Liver (tissue), 8 donors: ENCODE measurements at regions not wholly inside any gene's neighbourhood (a gene's known extent, or its start where the extent isn't known, plus 50 kb on each side); places are given as distances from the start of the nearest gene placed in this dataset.
"Not testable (repeated sequence)": the region's sequence is repeated elsewhere in the genome, so short reads cannot be mapped to it uniquely, and the experiment has no call there.

Experiments used
- DNase-seq: peaks from one replicate; pipeline ENCODE4 v3.0.0-alpha.2; 2017; ENCODE audit warnings: low spot score
- H3K27ac ChIP-seq, 2 donors: one replicate each; pipeline ENCODE4 v1.7.0; 2013; ENCODE audit warnings: inconsistent platforms in 2 of 2, low read length in 2 of 2, control low read depth in 1 of 2, low read depth in 1 of 2, mild to moderate bottlenecking in 1 of 2
- H3K27me3 ChIP-seq, 4 donors: one replicate each; pipeline versions ENCODE4 v1.6.1 to v1.7.0; 2013; ENCODE audit warnings: low read length in 3 of 4, inconsistent platforms in 1 of 4, mild to moderate bottlenecking in 1 of 4, moderate library complexity in 1 of 4; ENCODE audit not compliant: control insufficient read depth in 4 of 4, insufficient read depth in 4 of 4
- H3K36me3 ChIP-seq, 4 donors: one replicate each; pipeline versions ENCODE4 v1.6.1 to v1.7.0; 2013; ENCODE audit warnings: low read length in 3 of 4, mild to moderate bottlenecking in 3 of 4, low read depth in 1 of 4, moderate library complexity in 1 of 4; ENCODE audit not compliant: control insufficient read depth in 4 of 4, insufficient read depth in 3 of 4
- H3K4me1 ChIP-seq, 4 donors: one replicate each; pipeline versions ENCODE4 v1.6.1 to v1.7.0; 2013; ENCODE audit warnings: low read length in 3 of 4, mild to moderate bottlenecking in 3 of 4, moderate library complexity in 1 of 4; ENCODE audit not compliant: control insufficient read depth in 4 of 4, insufficient read depth in 4 of 4
- H3K4me3 ChIP-seq, 3 donors: one replicate each; pipeline versions ENCODE4 v1.6.1 to v1.7.0; 2013; ENCODE audit warnings: low read length in 3 of 3, control low read depth in 1 of 3, low read depth in 1 of 3, mild to moderate bottlenecking in 1 of 3
- H3K9ac ChIP-seq, 2 donors: one replicate each; pipeline ENCODE4 v1.7.0; 2013; ENCODE audit warnings: low read length in 2 of 2, mild to moderate bottlenecking in 2 of 2, moderate library complexity in 2 of 2, control low read depth in 1 of 2, low read depth in 1 of 2
- H3K9me3 ChIP-seq, 4 donors: one replicate each; pipeline versions ENCODE4 v1.6.1 to v1.7.0; 2013; ENCODE audit warnings: low read length in 3 of 4; ENCODE audit not compliant: control insufficient read depth in 4 of 4
- EGR1 ChIP-seq, 2 donors: IDR thresholded peaks; 2 replicates each; pipeline ENCODE4 v1.6.1; 2016 to 2018; ENCODE audit warnings: antibody characterized with exemption in 2 of 2, low read depth in 2 of 2
- FOXA1 ChIP-seq: IDR thresholded peaks from 2 replicates; pipeline ENCODE4 v1.6.1; 2016; ENCODE audit warnings: antibody characterized with exemption
- FOXA2 ChIP-seq: IDR thresholded peaks from 2 replicates; pipeline ENCODE4 v1.6.1; 2016; ENCODE audit warnings: antibody characterized with exemption
- GABPA ChIP-seq, 2 donors: IDR thresholded peaks in 1 of 2; conservative IDR thresholded peaks in 1 of 2; 2 replicates each; pipeline ENCODE4 v1.6.1; 2016; ENCODE audit warnings: antibody characterized with exemption in 2 of 2, mild to moderate bottlenecking in 1 of 2, moderate library complexity in 1 of 2
- HNF4A ChIP-seq, 2 donors: conservative IDR thresholded peaks; 2 replicates each; pipeline ENCODE4 v1.6.1; 2016; ENCODE audit warnings: antibody characterized with exemption in 2 of 2, mild to moderate bottlenecking in 2 of 2
- HNF4G ChIP-seq: IDR thresholded peaks from 2 replicates; pipeline ENCODE4 v1.6.1; 2016; ENCODE audit warnings: antibody characterized with exemption
- JUND ChIP-seq, 2 donors: IDR thresholded peaks; 2 replicates each; pipeline ENCODE4 v1.6.1; 2016; ENCODE audit warnings: antibody characterized with exemption in 2 of 2
- NR2F2 ChIP-seq: IDR thresholded peaks from 2 replicates; pipeline ENCODE4 v1.6.1; 2016; ENCODE audit warnings: antibody characterized with exemption
- RAD21 ChIP-seq, 2 donors: IDR thresholded peaks; 2 replicates each; pipeline ENCODE4 v1.6.1; 2016; ENCODE audit warnings: antibody characterized with exemption in 2 of 2, mild to moderate bottlenecking in 2 of 2
- RXRA ChIP-seq, 2 donors: IDR thresholded peaks; 2 replicates each; pipeline ENCODE4 v1.6.1; 2017 to 2018; ENCODE audit warnings: antibody characterized with exemption in 2 of 2, mild to moderate bottlenecking in 1 of 2
- SP1 ChIP-seq: IDR thresholded peaks from 2 replicates; pipeline ENCODE4 v1.6.1; 2018; ENCODE audit warnings: antibody characterized with exemption, mild to moderate bottlenecking
- TAF1 ChIP-seq: conservative IDR thresholded peaks from 2 replicates; pipeline ENCODE4 v1.6.1; 2016; ENCODE audit warnings: antibody characterized with exemption, mild to moderate bottlenecking
- YY1 ChIP-seq: IDR thresholded peaks from 2 replicates; pipeline ENCODE4 v1.6.1; 2016; ENCODE audit warnings: antibody characterized with exemption, mild to moderate bottlenecking
- WGBS: extraction: QIAGEN DNeasy Blood & Tissue Kit; methylation state at CpG from one replicate; pipeline ENCODE4 v1.1.7; 2013; 5-methylcytosine and 5-hydroxymethylcytosine counted together
- TF ChIP-seq, protein P1 (sequence below): IDR thresholded peaks from 2 replicates; pipeline ENCODE4 v1.6.1; 2016; ENCODE audit warnings: antibody characterized with exemption, mild to moderate bottlenecking
- TF ChIP-seq, protein P2 (sequence below): fragments of 150-350 bp; IDR thresholded peaks from 2 replicates; pipeline ENCODE4 v1.5.1; 2017; ENCODE audit warnings: improper control_type of control experiment, low read depth, low read length; ENCODE audit not compliant: missing input control
- TF ChIP-seq, protein P3 (sequence below): IDR thresholded peaks from 2 replicates; pipeline ENCODE4 v1.6.1; 2016; ENCODE audit warnings: antibody characterized with exemption
- TF ChIP-seq, protein P4 (sequence below): IDR thresholded peaks from 2 replicates; pipeline ENCODE4 v1.6.1; 2016; ENCODE audit warnings: antibody characterized with exemption
- TF ChIP-seq, protein P5 (sequence below): IDR thresholded peaks from 2 replicates; pipeline ENCODE4 v1.6.1; 2016; ENCODE audit warnings: antibody characterized with exemption
- donor health status: healthy.
- donor health status: healthy.
- donor health status: healthy.
- donor health status: healthy.
- donor health status: healthy.

DNA sequence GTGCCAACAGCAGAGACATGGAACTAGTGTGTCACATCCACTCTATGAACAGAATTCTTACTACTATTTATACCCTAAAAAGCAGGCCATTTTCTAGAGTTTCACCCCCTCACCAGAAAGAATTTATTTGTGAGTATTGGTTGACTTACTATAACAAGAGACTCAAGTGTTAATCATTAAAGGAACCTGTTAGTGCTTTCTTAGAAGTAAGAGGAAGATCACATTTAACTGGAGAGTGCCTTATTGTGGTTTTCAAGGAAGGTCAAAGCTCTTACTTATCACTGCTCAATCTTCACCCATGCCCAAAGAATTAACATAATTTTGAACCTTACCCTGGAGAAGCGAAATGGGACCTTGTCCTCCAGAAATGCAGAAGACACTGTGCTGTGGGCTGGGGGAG, 169.3 kb upstream of the PRSS1 start:
- 72% methylated on average over 1 of the region's 1 CpG for WGBS
- DNase-seq = no peak
- H3K4me3 ChIP-seq = no peak overlapping the region
- H3K27ac ChIP-seq = no peak overlapping the region
- H3K36me3 ChIP-seq = no peaks in the 10 kb centered on the region
- H3K9me3 ChIP-seq = no peaks in the 10 kb centered on the region
- H3K27me3 ChIP-seq = no peaks in the 10 kb centered on the region
- TF ChIP-seq TAF1 (no peak), JUND (IDR thresholded peaks at IDR 0.05) (no peak), RAD21 (IDR thresholded peaks at IDR 0.05) (no peak), HNF4A (conservative IDR thresholded peaks at IDR 0.05) (no peak), RXRA (IDR thresholded peaks at IDR 0.05) (no peak), SP1 (no peak), FOXA2 (no peak), EGR1 (IDR thresholded peaks at IDR 0.05; ENCODE audit: low read depth in 2 of 2) (no peak), HNF4G (no peak), GABPA (IDR thresholded peaks at IDR 0.05 in 1 of 2, conservative IDR thresholded peaks at IDR 0.05 in 1 of 2) (no peak), NR2F2 (no peak), FOXA1 (no peak), YY1 (no peak)
- TF ChIP-seq, protein P1, sequence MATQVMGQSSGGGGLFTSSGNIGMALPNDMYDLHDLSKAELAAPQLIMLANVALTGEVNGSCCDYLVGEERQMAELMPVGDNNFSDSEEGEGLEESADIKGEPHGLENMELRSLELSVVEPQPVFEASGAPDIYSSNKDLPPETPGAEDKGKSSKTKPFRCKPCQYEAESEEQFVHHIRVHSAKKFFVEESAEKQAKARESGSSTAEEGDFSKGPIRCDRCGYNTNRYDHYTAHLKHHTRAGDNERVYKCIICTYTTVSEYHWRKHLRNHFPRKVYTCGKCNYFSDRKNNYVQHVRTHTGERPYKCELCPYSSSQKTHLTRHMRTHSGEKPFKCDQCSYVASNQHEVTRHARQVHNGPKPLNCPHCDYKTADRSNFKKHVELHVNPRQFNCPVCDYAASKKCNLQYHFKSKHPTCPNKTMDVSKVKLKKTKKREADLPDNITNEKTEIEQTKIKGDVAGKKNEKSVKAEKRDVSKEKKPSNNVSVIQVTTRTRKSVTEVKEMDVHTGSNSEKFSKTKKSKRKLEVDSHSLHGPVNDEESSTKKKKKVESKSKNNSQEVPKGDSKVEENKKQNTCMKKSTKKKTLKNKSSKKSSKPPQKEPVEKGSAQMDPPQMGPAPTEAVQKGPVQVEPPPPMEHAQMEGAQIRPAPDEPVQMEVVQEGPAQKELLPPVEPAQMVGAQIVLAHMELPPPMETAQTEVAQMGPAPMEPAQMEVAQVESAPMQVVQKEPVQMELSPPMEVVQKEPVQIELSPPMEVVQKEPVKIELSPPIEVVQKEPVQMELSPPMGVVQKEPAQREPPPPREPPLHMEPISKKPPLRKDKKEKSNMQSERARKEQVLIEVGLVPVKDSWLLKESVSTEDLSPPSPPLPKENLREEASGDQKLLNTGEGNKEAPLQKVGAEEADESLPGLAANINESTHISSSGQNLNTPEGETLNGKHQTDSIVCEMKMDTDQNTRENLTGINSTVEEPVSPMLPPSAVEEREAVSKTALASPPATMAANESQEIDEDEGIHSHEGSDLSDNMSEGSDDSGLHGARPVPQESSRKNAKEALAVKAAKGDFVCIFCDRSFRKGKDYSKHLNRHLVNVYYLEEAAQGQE = no peak
- TF ChIP-seq, protein P2, sequence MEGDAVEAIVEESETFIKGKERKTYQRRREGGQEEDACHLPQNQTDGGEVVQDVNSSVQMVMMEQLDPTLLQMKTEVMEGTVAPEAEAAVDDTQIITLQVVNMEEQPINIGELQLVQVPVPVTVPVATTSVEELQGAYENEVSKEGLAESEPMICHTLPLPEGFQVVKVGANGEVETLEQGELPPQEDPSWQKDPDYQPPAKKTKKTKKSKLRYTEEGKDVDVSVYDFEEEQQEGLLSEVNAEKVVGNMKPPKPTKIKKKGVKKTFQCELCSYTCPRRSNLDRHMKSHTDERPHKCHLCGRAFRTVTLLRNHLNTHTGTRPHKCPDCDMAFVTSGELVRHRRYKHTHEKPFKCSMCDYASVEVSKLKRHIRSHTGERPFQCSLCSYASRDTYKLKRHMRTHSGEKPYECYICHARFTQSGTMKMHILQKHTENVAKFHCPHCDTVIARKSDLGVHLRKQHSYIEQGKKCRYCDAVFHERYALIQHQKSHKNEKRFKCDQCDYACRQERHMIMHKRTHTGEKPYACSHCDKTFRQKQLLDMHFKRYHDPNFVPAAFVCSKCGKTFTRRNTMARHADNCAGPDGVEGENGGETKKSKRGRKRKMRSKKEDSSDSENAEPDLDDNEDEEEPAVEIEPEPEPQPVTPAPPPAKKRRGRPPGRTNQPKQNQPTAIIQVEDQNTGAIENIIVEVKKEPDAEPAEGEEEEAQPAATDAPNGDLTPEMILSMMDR = no peak
- TF ChIP-seq, protein P3, sequence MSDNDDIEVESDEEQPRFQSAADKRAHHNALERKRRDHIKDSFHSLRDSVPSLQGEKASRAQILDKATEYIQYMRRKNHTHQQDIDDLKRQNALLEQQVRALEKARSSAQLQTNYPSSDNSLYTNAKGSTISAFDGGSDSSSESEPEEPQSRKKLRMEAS = no peak
- TF ChIP-seq, protein P4, sequence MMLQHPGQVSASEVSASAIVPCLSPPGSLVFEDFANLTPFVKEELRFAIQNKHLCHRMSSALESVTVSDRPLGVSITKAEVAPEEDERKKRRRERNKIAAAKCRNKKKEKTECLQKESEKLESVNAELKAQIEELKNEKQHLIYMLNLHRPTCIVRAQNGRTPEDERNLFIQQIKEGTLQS = no peak
- TF ChIP-seq, protein P5, sequence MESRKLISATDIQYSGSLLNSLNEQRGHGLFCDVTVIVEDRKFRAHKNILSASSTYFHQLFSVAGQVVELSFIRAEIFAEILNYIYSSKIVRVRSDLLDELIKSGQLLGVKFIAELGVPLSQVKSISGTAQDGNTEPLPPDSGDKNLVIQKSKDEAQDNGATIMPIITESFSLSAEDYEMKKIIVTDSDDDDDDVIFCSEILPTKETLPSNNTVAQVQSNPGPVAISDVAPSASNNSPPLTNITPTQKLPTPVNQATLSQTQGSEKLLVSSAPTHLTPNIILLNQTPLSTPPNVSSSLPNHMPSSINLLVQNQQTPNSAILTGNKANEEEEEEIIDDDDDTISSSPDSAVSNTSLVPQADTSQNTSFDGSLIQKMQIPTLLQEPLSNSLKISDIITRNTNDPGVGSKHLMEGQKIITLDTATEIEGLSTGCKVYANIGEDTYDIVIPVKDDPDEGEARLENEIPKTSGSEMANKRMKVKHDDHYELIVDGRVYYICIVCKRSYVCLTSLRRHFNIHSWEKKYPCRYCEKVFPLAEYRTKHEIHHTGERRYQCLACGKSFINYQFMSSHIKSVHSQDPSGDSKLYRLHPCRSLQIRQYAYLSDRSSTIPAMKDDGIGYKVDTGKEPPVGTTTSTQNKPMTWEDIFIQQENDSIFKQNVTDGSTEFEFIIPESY = no peak
- no peaks in the 10 kb centered on the region for H3K4me1 ChIP-seq
- no peak overlapping the region for H3K9ac ChIP-seq

DNA sequence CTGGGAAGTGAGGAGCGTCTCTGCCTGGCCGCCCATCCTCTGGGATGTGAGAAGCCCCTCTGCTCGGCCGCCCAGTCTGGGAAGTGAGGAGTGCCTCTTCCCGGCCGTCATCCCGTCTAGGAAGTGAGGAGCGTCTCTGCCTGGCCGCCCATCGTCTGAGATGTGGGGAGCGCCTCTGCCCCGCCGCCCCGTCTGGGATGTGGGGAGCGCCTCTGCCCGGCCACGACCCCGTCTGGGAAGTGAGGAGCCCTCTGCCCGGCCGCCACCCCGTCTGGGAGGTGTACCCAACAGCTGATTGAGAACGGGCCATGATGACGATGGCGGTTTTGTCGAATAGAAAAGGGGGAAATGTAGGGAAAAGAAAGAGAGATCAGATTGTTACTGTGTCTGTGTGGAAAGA, 173.9 kb upstream of the PRSS1 start:
- not testable (repeated sequence) for H3K27ac ChIP-seq, H3K9me3 ChIP-seq, H3K27me3 ChIP-seq, H3K4me3 ChIP-seq, H3K36me3 ChIP-seq, H3K4me1 ChIP-seq, H3K9ac ChIP-seq, DNase-seq
- 86% methylated on average over 22 of the region's 25 CpGs for WGBS
